Spleen (tissue), 11 donors: ENCODE measurements at regions not wholly inside any gene's neighbourhood (a gene's known extent, or its start where the extent isn't known, plus 50 kb on each side); places are given as distances from the start of the nearest gene placed in this dataset.
"Not testable (repeated sequence)": the region's sequence is repeated elsewhere in the genome, so short reads cannot be mapped to it uniquely, and the experiment has no call there.

Experiments
- DNase-seq: peaks from one replicate; pipeline ENCODE4 v3.0.0-alpha.2; 2020
- H3K27ac ChIP-seq, 8 donors: fragments of 200-600 bp; sonication (generic) in 7 of 8; 1 replicate in 4 of 8; 2 replicates in 4 of 8; pipeline versions ENCODE4 v1.5.0 to v1.8.0; 2016 to 2021; ENCODE audit warnings: inconsistent platforms in 4 of 8, mild to moderate bottlenecking in 4 of 8, moderate library complexity in 1 of 8
- H3K27me3 ChIP-seq, 7 donors: fragments of 200-600 bp; sonication (generic) in 6 of 7; replicated peaks in 1 of 7; 1 replicate in 4 of 7; 2 replicates in 3 of 7; pipeline versions ENCODE4 v1.5.0 to v1.8.0; 2016 to 2021; ENCODE audit warnings: inconsistent platforms in 3 of 7, mild to moderate bottlenecking in 1 of 7
- H3K36me3 ChIP-seq, 6 donors: fragments of 200-600 bp; sonication (generic) in 5 of 6; 1 replicate in 4 of 6; 2 replicates in 2 of 6; pipeline versions ENCODE4 v1.5.0 to v1.8.0; 2016 to 2021; ENCODE audit warnings: inconsistent platforms in 2 of 6
- H3K4me1 ChIP-seq, 6 donors: fragments of 200-600 bp; sonication (generic) in 5 of 6; 1 replicate in 3 of 6; 2 replicates in 3 of 6; pipeline versions ENCODE4 v1.5.0 to v1.8.0; 2016 to 2021; ENCODE audit warnings: inconsistent platforms in 3 of 6
- H3K4me3 ChIP-seq, 8 donors: fragments of 200-600 bp; sonication (generic) in 7 of 8; 1 replicate in 4 of 8; 2 replicates in 4 of 8; pipeline versions ENCODE4 v1.5.0 to v1.8.0; 2016 to 2021; ENCODE audit warnings: inconsistent platforms in 4 of 8, mild to moderate bottlenecking in 4 of 8, moderate library complexity in 2 of 8
- H3K9me3 ChIP-seq, 8 donors: fragments of 200-600 bp; sonication (generic) in 7 of 8; 1 replicate in 4 of 8; 2 replicates in 4 of 8; pipeline versions ENCODE4 v1.5.0 to v1.8.0; 2016 to 2021; ENCODE audit warnings: inconsistent platforms in 4 of 8
- WGBS, 5 donors: extraction: QIAGEN DNeasy Blood & Tissue Kit in 3 of 5; methylation state at CpG; one replicate each; pipeline versions ENCODE4 v1.1.5 to v1.1.7; 2013 to 2018; 5-methylcytosine and 5-hydroxymethylcytosine counted together
- intact Hi-C: fragments of 100-400 bp; cut with DNase I; formaldehyde crosslinking; loops from one replicate; pipeline ENCODE4 v1.15.0; 2023; ENCODE audit warnings: low total_unique reads
- donor health status: healthy with polysubstance abuse.
- donor health status: DM: no; HTN: no; CAD: no; lungs with moderate emphysema.
- donor health status: DM: no; HTN: no; CAD: no.
- donor health status: Bipolar disorder and iron deficiency.
- donor health status: healthy.
- donor health status: DM: no; HTN: no; CAD: no.
- donor health status: DM: yes; HTN: yes; CAD: no.

GRCh38 chr17:22044706-22045246 lies 352.5 kb downstream of the KCNJ18 start:
- H3K36me3 ChIP-seq, H3K27me3 ChIP-seq, H3K9me3 ChIP-seq, H3K4me3 ChIP-seq, H3K27ac ChIP-seq, intact Hi-C loops, H3K4me1 ChIP-seq: not testable (repeated sequence)
- peak; percentile 71 for DNase-seq
- 67 to 87% (median 78%) methylated on average over 20 to 32 of the region's 32 CpGs for WGBS, 5 donors

GRCh38 chr17:22047521-22047920 lies 355.2 kb downstream of the KCNJ18 start:
- H3K36me3 ChIP-seq, H3K4me1 ChIP-seq, intact Hi-C loops, H3K27ac ChIP-seq, H3K27me3 ChIP-seq, H3K4me3 ChIP-seq, H3K9me3 ChIP-seq: not testable (repeated sequence)
- 62 to 79% (median 77%) methylated on average over 3 to 6 of the region's 6 CpGs for WGBS, 5 donors
- peak; percentile 71 for DNase-seq

- H3K9me3 ChIP-seq, intact Hi-C loops, H3K36me3 ChIP-seq, DNase-seq, H3K4me1 ChIP-seq, H3K27ac ChIP-seq, H3K4me3 ChIP-seq, H3K27me3 ChIP-seq: not testable (repeated sequence)
- WGBS, 5 donors, result 64 to 82% (median 71%) methylated on average over 3 to 5 of the region's 5 CpGs
Measured at GRCh38 chr17:22048226-22048625, 355.9 kb downstream of the KCNJ18 start.

GRCh38 chr17:22050766-22051165 lies 358.4 kb downstream of the KCNJ18 start:
- WGBS, 5 donors, result 28 to 42% (median 33%) methylated on average over 2 to 3 of the region's 3 CpGs
- intact Hi-C loops, H3K9me3 ChIP-seq, H3K4me3 ChIP-seq, H3K27ac ChIP-seq, DNase-seq, H3K36me3 ChIP-seq, H3K27me3 ChIP-seq, H3K4me1 ChIP-seq: not testable (repeated sequence)

GRCh38 chr17:22052715-22053114 lies 360.4 kb downstream of the KCNJ18 start:
- H3K36me3 ChIP-seq, H3K9me3 ChIP-seq, DNase-seq, H3K27me3 ChIP-seq, H3K4me3 ChIP-seq, H3K27ac ChIP-seq, intact Hi-C loops, H3K4me1 ChIP-seq: not testable (repeated sequence)

- H3K4me3 ChIP-seq, intact Hi-C loops, H3K4me1 ChIP-seq, H3K36me3 ChIP-seq, H3K27me3 ChIP-seq, DNase-seq, H3K27ac ChIP-seq, H3K9me3 ChIP-seq: not testable (repeated sequence)
- 50 to 76% (median 67%) methylated on average over 1 of the region's 1 CpG for WGBS, 5 donors
Measured at GRCh38 chr17:22056566-22056965, 364.2 kb downstream of the KCNJ18 start.

- DNase-seq, intact Hi-C loops, H3K4me1 ChIP-seq, H3K27ac ChIP-seq, H3K36me3 ChIP-seq, H3K4me3 ChIP-seq, H3K9me3 ChIP-seq, H3K27me3 ChIP-seq: not testable (repeated sequence)
- WGBS, 5 donors, result 77 to 95% (median 82%) methylated on average over 3 to 4 of the region's 4 CpGs
Measured at GRCh38 chr17:22075918-22076317, 383.6 kb downstream of the KCNJ18 start.

- H3K9me3 ChIP-seq, DNase-seq, H3K4me1 ChIP-seq, H3K27ac ChIP-seq, H3K36me3 ChIP-seq, H3K4me3 ChIP-seq, intact Hi-C loops, H3K27me3 ChIP-seq: not testable (repeated sequence)
- WGBS, 5 donors, result 59 to 89% (median 79%) methylated on average over 4 to 12 of the region's 12 CpGs
Measured at GRCh38 chr17:22088589-22088988, 396.3 kb downstream of the KCNJ18 start.
